GOT3 (cell line): ENCODE measurements at regions not wholly inside any gene's neighbourhood (a gene's known extent, or its start where the extent isn't known, plus 50 kb on each side); places are given as distances from the start of the nearest gene placed in this dataset.

Experiments
- DNase-seq: peaks from one replicate; lab custom pipeline; 2025; ENCODE audit warnings: mixed read lengths; lab: John Stamatoyannopoulos, UW

DNA sequence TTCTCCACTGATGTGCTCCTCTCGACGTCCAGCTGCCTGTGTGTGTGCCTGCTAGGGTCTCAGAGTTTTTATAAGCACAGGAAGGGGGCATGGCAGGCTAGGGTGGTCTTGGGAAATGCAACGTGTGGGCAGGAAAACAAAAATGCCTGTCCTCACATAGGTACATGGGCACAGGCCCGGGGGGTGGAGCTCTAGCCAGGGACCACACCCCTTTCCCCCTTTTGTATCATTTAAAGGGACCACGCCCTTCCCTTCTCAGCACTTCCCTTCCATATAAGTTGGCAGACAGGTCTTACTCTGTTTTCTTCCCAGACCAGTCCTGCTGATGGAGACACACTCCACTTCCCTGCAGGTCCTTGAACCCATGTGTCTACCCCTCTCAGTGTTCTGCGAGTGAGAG is 645.0 kb downstream of the CBLN2 start:
- no peak for DNase-seq

- DNase-seq, result no peak
These were observed 656.6 kb downstream of the CBLN2 start for GRCh38 chr18:71887509-71887908.

GRCh38 chr18:71878226-71878625 is 665.9 kb downstream of the CBLN2 start:
- no peak for DNase-seq

GRCh38 chr18:71873695-71874094 is 670.4 kb downstream of the CBLN2 start:
- no peak for DNase-seq

GRCh38 chr18:71865888-71866287 is 678.3 kb downstream of the CBLN2 start:
- no peak for DNase-seq

DNA sequence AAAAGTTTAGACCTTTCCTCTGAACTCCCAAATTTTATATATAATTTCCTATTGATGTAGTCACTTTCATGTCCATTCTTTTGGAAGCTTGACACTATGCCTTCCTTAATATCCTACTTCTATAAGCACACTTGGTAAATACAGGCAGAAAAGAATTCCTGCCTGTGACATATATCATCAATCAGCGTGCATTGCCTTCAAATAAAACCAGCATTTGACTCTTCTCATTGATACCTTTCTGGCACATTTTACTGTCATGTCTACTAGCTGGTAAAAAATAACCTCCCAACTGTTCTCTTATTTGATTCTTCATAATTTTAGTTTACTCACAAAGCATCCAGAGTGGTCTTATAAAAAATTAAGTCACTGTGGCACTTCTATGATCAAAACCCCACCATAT is 693.5 kb downstream of the CBLN2 start:
- DNase-seq, result no peak

GRCh38 chr18:71849407-71849806 is 694.7 kb downstream of the CBLN2 start:
- no peak for DNase-seq

- DNase-seq, result no peak
These were observed 697.4 kb downstream of the CBLN2 start for GRCh38 chr18:71846716-71847115.

DNA sequence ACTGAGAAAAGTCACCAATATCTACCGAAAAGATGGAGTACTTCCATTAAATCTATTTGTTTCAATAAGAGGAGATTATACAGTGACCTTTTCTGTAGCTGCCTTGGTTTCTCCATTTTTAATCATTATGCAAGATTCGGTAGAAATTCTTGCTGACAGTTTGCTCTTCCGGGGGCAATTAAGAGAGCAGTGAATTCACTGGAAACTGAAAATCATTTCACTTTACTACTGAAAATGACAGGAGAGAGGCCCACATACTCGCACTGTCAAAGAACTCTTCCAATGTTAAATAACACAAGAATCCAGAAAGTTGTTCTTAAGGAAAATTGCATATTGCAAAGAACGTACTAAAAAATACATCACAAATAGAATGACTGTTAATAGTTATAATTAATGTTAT is 699.3 kb downstream of the CBLN2 start:
- DNase-seq, result no peak

DNA sequence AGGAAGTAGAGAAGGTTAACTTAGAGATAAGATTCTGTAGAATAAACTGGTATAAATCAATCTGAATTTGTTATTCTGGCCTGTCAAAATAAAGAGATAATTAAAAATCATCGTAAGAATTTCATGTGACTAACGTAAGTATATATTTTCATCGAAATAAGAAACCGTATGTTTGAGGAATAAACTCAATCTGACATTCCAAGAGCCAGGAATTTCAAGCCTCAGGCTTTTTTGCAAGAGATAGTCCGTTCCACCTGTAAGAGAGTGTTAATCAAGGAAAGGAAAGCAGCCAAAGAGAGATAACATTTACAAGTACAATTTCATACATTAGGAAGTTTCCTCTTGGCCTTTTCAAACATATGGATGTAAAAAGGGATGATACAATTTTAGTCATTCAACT is 701.5 kb downstream of the CBLN2 start:
- no peak for DNase-seq

- DNase-seq, result no peak
These were observed 706.6 kb downstream of the CBLN2 start for GRCh38 chr18:71837547-71837946.

GRCh38 chr18:71832946-71833617 is 711.1 kb downstream of the CBLN2 start:
- DNase-seq, result no peak

- no peak for DNase-seq
These were observed 713.1 kb downstream of the CBLN2 start for GRCh38 chr18:71831039-71831438.

DNA sequence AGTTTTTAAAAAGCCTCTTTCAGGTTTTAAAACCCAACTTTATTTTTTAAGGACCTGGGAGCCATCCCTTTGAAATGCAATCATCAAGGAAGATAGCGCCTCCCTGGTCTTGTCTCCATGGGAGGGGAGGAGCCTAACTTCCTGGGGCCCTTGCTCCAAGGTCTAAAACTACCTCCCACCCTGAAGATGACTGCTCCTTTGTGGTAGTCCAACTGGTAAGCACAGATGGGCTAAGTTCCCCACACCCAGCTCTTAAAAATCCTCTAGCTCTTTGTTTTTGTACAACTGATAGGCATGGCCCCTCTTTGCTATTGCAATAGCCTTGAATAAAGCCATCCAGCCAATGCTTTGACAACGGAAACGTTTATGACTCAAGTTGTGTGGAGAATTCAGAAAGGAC is 716.8 kb downstream of the CBLN2 start:
- DNase-seq, result no peak

DNA sequence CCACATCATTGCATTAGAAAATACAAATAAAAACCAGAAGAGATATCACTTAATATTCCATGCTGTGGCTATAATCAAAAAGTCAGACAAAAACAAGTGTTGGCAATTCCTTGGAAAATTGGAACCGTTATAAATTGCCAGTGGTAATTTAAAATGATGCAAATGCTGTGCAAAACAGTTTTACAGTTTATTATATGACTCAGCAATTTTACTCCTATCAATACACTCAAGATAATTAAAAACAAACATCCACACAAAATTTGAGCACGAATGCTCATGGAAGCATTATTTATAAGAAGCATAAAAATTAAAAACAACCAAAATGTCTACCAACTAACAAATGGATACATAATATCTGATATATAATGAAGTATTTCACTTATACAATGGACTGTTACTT is 728.8 kb downstream of the CBLN2 start:
- DNase-seq, result no peak

DNA sequence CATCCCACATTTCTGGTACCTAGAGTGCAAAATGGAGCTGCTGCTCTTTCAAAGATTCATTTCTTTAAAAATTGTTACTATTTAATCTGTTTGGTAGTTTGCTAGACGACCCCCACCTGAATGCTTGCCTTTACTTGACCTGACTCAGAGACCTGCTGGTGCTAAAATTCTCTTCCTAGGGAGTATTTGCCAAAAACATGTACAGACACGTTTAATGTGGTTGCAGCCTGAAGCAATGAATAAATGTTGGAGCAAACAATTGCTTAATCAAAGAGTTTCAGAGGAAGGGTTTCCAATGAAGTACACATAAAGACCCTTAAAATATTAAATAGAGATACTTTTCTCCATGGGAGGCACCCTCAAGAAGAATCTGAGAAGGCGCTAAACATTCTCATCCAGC is 734.4 kb downstream of the CBLN2 start:
- no peak for DNase-seq

DNA sequence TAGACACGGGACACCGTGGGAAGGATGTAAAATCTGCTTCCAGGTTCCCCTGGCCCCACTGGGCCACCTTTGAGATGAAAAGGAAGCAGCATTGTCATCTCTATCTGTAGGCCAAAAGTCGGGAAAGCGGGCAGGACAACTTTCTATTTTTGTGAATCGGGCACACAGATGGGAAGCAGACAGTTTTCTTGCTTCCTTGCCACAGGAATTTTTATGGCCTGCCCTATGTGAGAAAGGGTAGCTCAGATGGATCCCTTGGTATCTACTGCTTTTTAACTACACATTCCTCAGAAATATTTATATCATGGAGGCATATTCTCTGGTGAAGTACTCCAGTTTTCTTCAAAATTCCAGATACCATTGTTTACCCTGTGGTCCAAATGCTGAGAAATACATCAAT is 735.5 kb downstream of the CBLN2 start:
- DNase-seq, result no peak

DNA sequence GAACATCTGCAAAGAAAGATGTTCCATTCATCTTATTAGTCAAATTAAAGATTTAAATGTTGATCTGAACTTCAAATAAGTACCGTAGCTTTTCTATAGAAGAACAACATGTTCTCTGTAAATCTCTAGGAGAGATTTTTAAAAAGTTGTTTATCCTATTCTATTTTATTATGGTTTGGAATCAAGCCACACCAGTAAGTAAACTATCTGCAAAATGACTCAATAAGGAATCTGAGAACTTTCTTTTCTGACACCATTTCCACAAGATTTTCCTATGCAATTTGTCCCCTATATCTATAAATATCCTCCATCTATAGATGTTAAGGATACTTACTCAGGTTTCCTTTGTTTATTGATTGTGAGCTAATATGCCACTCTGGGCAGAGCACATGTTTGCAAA is 736.6 kb downstream of the CBLN2 start:
- no peak for DNase-seq

- no peak for DNase-seq
These were observed 745.0 kb downstream of the CBLN2 start for GRCh38 chr18:71798986-71799673.

DNA sequence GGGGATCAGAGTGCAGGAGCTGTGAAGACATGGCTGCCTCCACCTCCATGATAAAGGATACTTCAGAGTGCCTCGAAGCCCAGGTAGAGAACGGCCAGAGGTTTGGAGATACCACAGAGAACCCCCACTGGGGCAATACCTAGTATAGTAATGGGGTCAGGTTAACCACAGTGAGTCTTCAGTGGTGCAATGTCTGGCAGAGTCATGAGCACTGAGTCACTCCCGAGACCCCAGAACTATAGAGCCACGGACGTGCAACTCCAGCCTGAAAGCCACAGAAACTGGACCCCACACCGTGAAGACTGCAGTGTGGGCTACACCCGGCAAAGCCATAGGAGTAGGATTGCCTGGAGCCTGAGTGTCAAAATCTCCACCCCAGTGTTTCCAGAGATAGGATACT is 746.6 kb downstream of the CBLN2 start:
- DNase-seq, result no peak

- no peak for DNase-seq
These were observed 759.4 kb downstream of the CBLN2 start for GRCh38 chr18:71784777-71785176.

DNA sequence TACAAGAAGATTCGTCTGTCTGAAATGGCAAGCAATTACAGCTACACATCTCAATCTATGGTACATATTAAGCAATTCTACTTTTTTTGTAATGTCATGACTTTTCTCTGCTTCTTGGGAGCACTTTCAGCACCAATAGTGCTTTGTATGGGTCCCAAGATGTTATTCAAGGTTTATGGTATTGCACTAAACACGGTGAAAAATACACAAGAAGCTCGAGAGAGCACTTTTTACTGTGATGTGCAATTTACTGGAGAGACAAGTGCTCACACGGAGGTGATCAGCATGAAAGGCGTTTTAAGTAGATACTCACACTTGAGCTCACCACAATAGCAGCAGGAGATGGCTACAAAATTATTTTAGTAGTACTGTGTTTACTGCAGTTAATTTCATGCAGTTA is 783.6 kb downstream of the CBLN2 start:
- no peak for DNase-seq

DNA sequence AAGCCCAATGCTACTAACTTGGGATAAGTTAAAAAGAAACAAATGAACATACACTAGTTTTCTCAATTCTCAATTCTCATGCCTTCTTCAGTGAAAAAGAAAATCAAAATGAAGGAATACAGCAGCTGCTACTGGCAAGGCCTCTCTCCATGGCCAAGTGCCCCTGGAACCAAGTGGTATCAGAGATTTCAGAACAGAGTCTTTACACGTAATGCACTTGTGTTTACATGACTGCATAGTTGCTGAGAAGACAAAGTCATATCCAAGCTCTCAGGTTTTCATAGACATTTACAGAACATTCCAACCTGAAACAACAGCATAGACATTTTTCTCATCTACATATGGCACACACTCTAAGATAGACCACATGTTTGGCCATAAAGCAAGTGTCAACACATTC is 789.9 kb downstream of the CBLN2 start:
- no peak for DNase-seq

- DNase-seq, result no peak
These were observed 800.5 kb downstream of the CBLN2 start for GRCh38 chr18:71743634-71744033.
